HAP-1 (cell line): ENCODE measurements at regions not wholly inside any gene's neighbourhood (a gene's known extent, or its start where the extent isn't known, plus 50 kb on each side); places are given as distances from the start of the nearest gene placed in this dataset.

Experiments used
- DNase-seq, 2 experiments: peaks; one replicate each; pipeline ENCODE4 v3.0.0-alpha.2; 2016 to 2020; ENCODE audit warnings: low spot score in 2 of 2
- H3K27me3 ChIP-seq: fragments of 250-450 bp; sonication (Bioruptor Pico); 2 replicates; pipeline ENCODE4 v1.5.1; 2020; ENCODE audit warnings: low read depth, mild to moderate bottlenecking, moderate library complexity
- H3K36me3 ChIP-seq: fragments of 250-450 bp; sonication (Bioruptor Pico); replicated peaks from 2 replicates; pipeline ENCODE4 v1.5.1; 2020; ENCODE audit warnings: mild to moderate bottlenecking
- H3K4me1 ChIP-seq: fragments of 250-450 bp; sonication (Bioruptor Pico); 2 replicates; pipeline ENCODE4 v1.5.1; 2020; ENCODE audit warnings: mild to moderate bottlenecking
- H3K4me3 ChIP-seq: fragments of 250-450 bp; sonication (Bioruptor Pico); 2 replicates; pipeline ENCODE4 v1.5.1; 2020; ENCODE audit warnings: mild to moderate bottlenecking, moderate library complexity
- H3K9me3 ChIP-seq: fragments of 250-450 bp; sonication (Bioruptor Pico); 2 replicates; pipeline ENCODE4 v1.5.1; 2020; ENCODE audit warnings: mild to moderate bottlenecking, moderate library complexity
- in situ Hi-C: fragments of 300-500 bp; cut with MboI; formaldehyde crosslinking; loops from 3 replicates; pipeline ENCODE4 v1.14.3; 2020; ENCODE audit warnings: low sequenced_read_pairs, inconsistent platforms, mixed read lengths

GRCh38 chr1:173285048-173285447 is 77.9 kb upstream of the TNFSF4 start:
- DNase-seq, result no peak
- in situ Hi-C loops, result no loop called here
- H3K9me3 ChIP-seq, result no peaks in the 10 kb centered on the region

DNA sequence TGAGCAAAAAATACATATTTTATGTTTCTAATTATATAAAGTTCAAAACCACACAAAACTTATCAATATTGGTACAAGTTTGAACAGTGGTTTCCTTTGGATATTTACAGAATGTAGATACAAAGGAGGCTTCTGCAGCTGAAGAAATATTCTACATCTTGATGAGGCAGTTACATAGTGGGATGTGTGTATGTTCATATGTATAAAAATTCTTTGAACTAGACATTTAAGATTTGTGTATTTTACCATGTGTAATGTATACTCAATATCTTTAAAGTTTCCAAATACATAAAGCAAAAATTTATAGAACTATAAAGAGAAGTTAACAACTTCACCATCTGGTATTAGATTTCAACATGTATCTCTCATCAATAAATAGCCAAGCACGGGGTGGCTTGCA is 80.7 kb upstream of the TNFSF4 start:
- in situ Hi-C loops, result no loop called here
- H3K27me3 ChIP-seq, result peaks cover 3% of the 10 kb centered on the region; the same call in 1 of the 2 replicates
- no peak overlapping the region for H3K4me3 ChIP-seq
- no peaks in the 10 kb centered on the region for H3K4me1 ChIP-seq
- no peak for DNase-seq
- H3K36me3 ChIP-seq, result no peaks in the 10 kb centered on the region
- no peaks in the 10 kb centered on the region for H3K9me3 ChIP-seq

More at GRCh38 chr1:173285048-173285447, 77.9 kb upstream of the TNFSF4 start:
- Histone ChIP-seq H3K4me3 (no peak overlapping the region), H3K27me3 (peaks cover 9% of the 10 kb centered on the region), H3K36me3 (no peaks in the 10 kb centered on the region), H3K4me1 (no peaks in the 10 kb centered on the region)

DNA sequence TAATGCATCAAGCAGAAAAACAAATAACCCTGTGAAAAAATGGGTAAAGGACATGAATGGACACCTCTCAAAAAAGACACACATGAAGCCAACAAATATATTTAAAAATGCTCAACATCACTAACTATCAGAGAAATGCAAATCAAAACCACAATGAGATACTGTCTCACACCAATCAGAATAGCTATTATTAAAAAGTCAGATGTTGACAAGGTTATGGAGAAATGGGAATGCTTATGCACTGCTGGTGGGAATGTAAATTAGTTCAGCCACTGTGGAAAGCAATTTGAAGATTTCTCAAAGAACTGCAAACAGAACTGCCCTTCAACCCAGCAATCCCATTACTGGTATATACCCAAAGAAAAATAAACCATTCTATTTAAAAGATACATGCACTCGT is 86.6 kb upstream of the TNFSF4 start:
- H3K36me3 ChIP-seq, result no peaks in the 10 kb centered on the region
- no peaks in the 10 kb centered on the region for H3K9me3 ChIP-seq
- H3K4me3 ChIP-seq, result no peak overlapping the region
- no peak for DNase-seq
- H3K27me3 ChIP-seq, result no peaks in the 10 kb centered on the region; the same call in 1 of the 2 replicates
- in situ Hi-C loops, result no loop called here
- no peaks in the 10 kb centered on the region for H3K4me1 ChIP-seq

- in situ Hi-C loops, result no loop called here
- H3K4me1 ChIP-seq, result no peaks in the 10 kb centered on the region
- no peak for DNase-seq
- no peaks in the 10 kb centered on the region for H3K9me3 ChIP-seq
- H3K36me3 ChIP-seq, result no peaks in the 10 kb centered on the region
- H3K4me3 ChIP-seq, result no peak overlapping the region
- no peaks in the 10 kb centered on the region; the same call in 1 of the 2 replicates for H3K27me3 ChIP-seq
These were observed 87.7 kb upstream of the TNFSF4 start for GRCh38 chr1:173294843-173295242.

- Histone ChIP-seq H3K27me3 (no peaks in the 10 kb centered on the region; the same call in 1 of the 2 replicates), H3K9me3 (no peaks in the 10 kb centered on the region), H3K36me3 (no peaks in the 10 kb centered on the region), H3K4me3 (no peak overlapping the region), H3K4me1 (no peaks in the 10 kb centered on the region)
- no peak for DNase-seq
- in situ Hi-C loops, result no loop called here
These were observed 88.3 kb upstream of the TNFSF4 start for GRCh38 chr1:173295391-173295790.

GRCh38 chr1:173295995-173296394 is 88.9 kb upstream of the TNFSF4 start:
- DNase-seq, result no peak
- Histone ChIP-seq H3K4me3 (no peak overlapping the region), H3K4me1 (no peaks in the 10 kb centered on the region), H3K27me3 (no peaks in the 10 kb centered on the region; the same call in 1 of the 2 replicates), H3K36me3 (no peaks in the 10 kb centered on the region), H3K9me3 (no peaks in the 10 kb centered on the region)
- in situ Hi-C loops, result no loop called here

DNA sequence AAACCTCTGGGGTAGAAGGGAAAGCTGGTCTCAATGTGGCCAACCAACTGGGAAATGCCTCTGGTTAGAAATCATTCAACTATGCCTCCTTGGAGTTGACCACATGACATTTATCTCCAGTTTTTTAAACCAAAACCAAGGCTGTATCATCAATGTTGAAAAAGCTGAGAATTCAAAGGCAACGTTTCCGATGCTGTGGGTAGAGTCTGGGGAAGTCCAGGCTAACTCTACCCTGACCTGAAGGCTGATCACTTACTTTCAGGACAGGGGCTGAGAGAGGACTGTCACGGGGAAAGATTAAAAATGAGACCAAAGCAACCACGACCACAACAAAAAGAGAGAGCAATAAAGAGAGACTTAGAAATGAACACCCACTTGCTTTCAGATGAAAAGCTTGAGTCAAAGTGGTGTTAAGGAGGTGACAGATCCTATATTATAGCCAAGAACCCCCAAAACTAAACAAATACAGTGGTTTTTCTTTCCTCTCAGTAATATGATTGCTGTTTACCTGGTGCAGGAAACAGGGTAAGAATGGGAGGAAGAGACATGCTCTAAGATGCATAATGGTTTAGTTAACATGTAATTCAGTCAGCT is 90.8 kb upstream of the TNFSF4 start:
- no peak for DNase-seq
- Histone ChIP-seq H3K27me3 (no peaks in the 10 kb centered on the region; the same call in 1 of the 2 replicates), H3K9me3 (no peaks in the 10 kb centered on the region), H3K4me1 (no peaks in the 10 kb centered on the region), H3K36me3 (no peaks in the 10 kb centered on the region), H3K4me3 (no peak overlapping the region)
- in situ Hi-C loops, result no loop called here

- no peak overlapping the region for H3K4me3 ChIP-seq
- no peaks in the 10 kb centered on the region for H3K4me1 ChIP-seq
- H3K27me3 ChIP-seq, result no peaks in the 10 kb centered on the region; the same call in 1 of the 2 replicates
- DNase-seq, result no peak
- in situ Hi-C loops, result no loop called here
- no peaks in the 10 kb centered on the region for H3K9me3 ChIP-seq
- H3K36me3 ChIP-seq, result no peaks in the 10 kb centered on the region
These were observed 93.2 kb upstream of the TNFSF4 start for GRCh38 chr1:173300061-173301044.

DNA sequence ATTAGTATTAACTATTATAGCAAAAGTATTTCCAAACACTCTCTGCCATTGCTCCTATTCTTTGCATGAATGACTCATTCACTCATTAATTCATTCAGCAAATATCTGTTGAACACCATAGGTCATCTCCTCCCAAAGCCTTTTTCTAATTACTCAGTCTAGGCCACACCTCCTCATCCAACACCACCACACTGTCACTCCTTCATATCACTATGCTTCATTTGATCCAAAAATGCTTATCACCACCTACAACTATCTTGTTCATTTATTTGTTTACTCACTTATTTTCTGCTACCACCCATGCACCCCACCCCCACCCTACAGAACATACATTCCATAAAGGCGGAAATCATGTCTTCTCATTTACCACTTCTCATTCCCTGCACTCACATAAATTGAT is 94.4 kb upstream of the TNFSF4 start:
- Histone ChIP-seq H3K4me1 (no peaks in the 10 kb centered on the region), H3K27me3 (no peaks in the 10 kb centered on the region), H3K36me3 (no peaks in the 10 kb centered on the region), H3K9me3 (no peaks in the 10 kb centered on the region), H3K4me3 (no peak overlapping the region)
- in situ Hi-C loops, result no loop called here
- DNase-seq, result no peak

- Histone ChIP-seq H3K9me3 (no peaks in the 10 kb centered on the region), H3K4me1 (no peaks in the 10 kb centered on the region), H3K27me3 (no peaks in the 10 kb centered on the region), H3K36me3 (no peaks in the 10 kb centered on the region), H3K4me3 (no peak overlapping the region)
- DNase-seq, result no peak
- in situ Hi-C loops, result no loop called here
These were observed 95.2 kb upstream of the TNFSF4 start for GRCh38 chr1:173302366-173302765.

GRCh38 chr1:173302890-173303829 is 96.0 kb upstream of the TNFSF4 start:
- no peaks in the 10 kb centered on the region for H3K9me3 ChIP-seq
- no peaks in the 10 kb centered on the region for H3K27me3 ChIP-seq
- in situ Hi-C loops, result no loop called here
- no peak for DNase-seq
- no peak overlapping the region for H3K4me3 ChIP-seq
- H3K4me1 ChIP-seq, result no peaks in the 10 kb centered on the region
- H3K36me3 ChIP-seq, result no peaks in the 10 kb centered on the region

DNA sequence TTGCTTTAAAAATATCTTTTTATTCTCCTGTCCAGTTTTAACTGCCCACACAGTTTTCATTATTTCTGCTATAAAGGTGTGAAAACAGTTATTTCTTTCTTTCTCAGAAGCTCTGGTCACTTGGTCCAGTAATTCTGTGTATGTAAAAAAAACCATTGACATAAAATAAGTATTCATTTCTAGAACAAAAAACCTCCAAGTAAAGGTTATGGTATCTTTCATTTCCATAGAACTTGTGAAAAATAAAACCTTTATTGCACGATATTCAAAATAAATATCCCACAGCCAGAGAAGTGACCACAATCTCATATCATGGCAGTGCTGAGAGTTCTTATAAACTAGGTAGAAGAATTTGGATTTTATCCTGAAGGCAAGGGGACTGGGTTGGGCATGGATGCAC is 96.9 kb upstream of the TNFSF4 start:
- Histone ChIP-seq H3K4me1 (no peaks in the 10 kb centered on the region), H3K9me3 (no peaks in the 10 kb centered on the region), H3K27me3 (no peaks in the 10 kb centered on the region), H3K36me3 (no peaks in the 10 kb centered on the region), H3K4me3 (no peak overlapping the region)
- in situ Hi-C loops, result no loop called here
- DNase-seq, result no peak

GRCh38 chr1:173304529-173305227 is 97.5 kb upstream of the TNFSF4 start:
- Histone ChIP-seq H3K27me3 (no peaks in the 10 kb centered on the region), H3K4me1 (no peaks in the 10 kb centered on the region), H3K36me3 (no peaks in the 10 kb centered on the region), H3K4me3 (no peak overlapping the region), H3K9me3 (no peaks in the 10 kb centered on the region)
- DNase-seq, result no peak
- in situ Hi-C loops, result no loop called here
